H9 (cell line): ENCODE measurements at regions not wholly inside any gene's neighbourhood (a gene's known extent, or its start where the extent isn't known, plus 50 kb on each side); places are given as distances from the start of the nearest gene placed in this dataset.
A peak's percentile ranks its signal among the peaks of the same experiment; 100 is the strongest.

Experiments used
- DNase-seq: peaks from one replicate; pipeline ENCODE4 v3.0.0-alpha.2; 2017
- H2AFZ ChIP-seq: one replicate; pipeline ENCODE4 v1.6.1; 2013; ENCODE audit warnings: mild to moderate bottlenecking, low read length, control low read depth, moderate library complexity
- H2AK5ac ChIP-seq: 2 replicates; pipeline ENCODE4 v1.6.1; 2013; ENCODE audit warnings: low read length, control low read depth, mixed read lengths; ENCODE audit not compliant: insufficient read length
- H2BK120ac ChIP-seq: one replicate; pipeline ENCODE4 v1.6.1; 2013; ENCODE audit warnings: low read depth, mild to moderate bottlenecking, low read length, control low read depth, inconsistent platforms; ENCODE audit not compliant: poor library complexity, severe bottlenecking
- H2BK12ac ChIP-seq: 2 replicates; pipeline ENCODE4 v1.6.1; 2013; ENCODE audit warnings: low read length, control low read depth, mixed read lengths, low read depth; ENCODE audit not compliant: insufficient read length
- H2BK15ac ChIP-seq: 2 replicates; pipeline ENCODE4 v1.6.1; 2013; ENCODE audit warnings: low read depth, low read length, control low read depth
- H2BK20ac ChIP-seq: one replicate; pipeline ENCODE4 v1.6.1; 2013; ENCODE audit warnings: low read depth, mild to moderate bottlenecking, low read length, control low read depth, inconsistent platforms; ENCODE audit not compliant: poor library complexity, severe bottlenecking
- H2BK5ac ChIP-seq: 2 replicates; pipeline ENCODE4 v1.6.1; 2013; ENCODE audit warnings: low read length, control low read depth, mixed read lengths; ENCODE audit not compliant: insufficient read length
- H3K14ac ChIP-seq: 2 replicates; pipeline ENCODE4 v1.6.1; 2013; ENCODE audit warnings: low read length, control low read depth; ENCODE audit not compliant: insufficient read depth
- H3K18ac ChIP-seq: 2 replicates; pipeline ENCODE4 v1.6.1; 2013; ENCODE audit warnings: low read depth, mild to moderate bottlenecking, mixed read lengths, low read length, control low read depth; ENCODE audit not compliant: insufficient read length
- H3K23ac ChIP-seq: 2 replicates; pipeline ENCODE4 v1.6.1; 2013; ENCODE audit warnings: low read length, control low read depth, mixed read lengths, low read depth; ENCODE audit not compliant: insufficient read length
- H3K23me2 ChIP-seq: 2 replicates; pipeline ENCODE4 v1.6.1; 2013; ENCODE audit warnings: low read depth, mild to moderate bottlenecking, mixed read lengths, low read length, control low read depth; ENCODE audit not compliant: insufficient read length, poor library complexity, severe bottlenecking
- H3K27ac ChIP-seq: 2 replicates; pipeline ENCODE4 v1.5.1; 2013; ENCODE audit warnings: low read length, control low read depth, mixed read lengths, low read depth; ENCODE audit not compliant: insufficient read length
- H3K27me3 ChIP-seq: 2 replicates; pipeline ENCODE4 v1.6.1; 2013; ENCODE audit warnings: low read length, control low read depth, inconsistent platforms; ENCODE audit not compliant: insufficient read depth
- H3K4ac ChIP-seq: 2 replicates; pipeline ENCODE4 v1.6.1; 2013; ENCODE audit warnings: low read depth, mild to moderate bottlenecking, control low read depth, inconsistent platforms, low read length, moderate library complexity
- H3K4me1 ChIP-seq: 2 replicates; pipeline ENCODE4 v1.6.1; 2013; ENCODE audit warnings: low read length, control low read depth, inconsistent platforms; ENCODE audit not compliant: insufficient read depth
- H3K4me2 ChIP-seq: 2 replicates; pipeline ENCODE4 v1.6.1; 2013; ENCODE audit warnings: low read length, control low read depth, mixed read lengths; ENCODE audit not compliant: insufficient read length, insufficient read depth
- H3K56ac ChIP-seq: 2 replicates; pipeline ENCODE4 v1.6.1; 2013; ENCODE audit warnings: low read depth, mild to moderate bottlenecking, mixed read lengths, low read length, control low read depth; ENCODE audit not compliant: insufficient read length
- H3K79me1 ChIP-seq: 2 replicates; pipeline ENCODE4 v1.6.1; 2013; ENCODE audit warnings: low read depth, mild to moderate bottlenecking, moderate library complexity, low read length, control low read depth, inconsistent platforms; ENCODE audit not compliant: insufficient read depth, poor library complexity, severe bottlenecking
- H3K79me2 ChIP-seq: 2 replicates; pipeline ENCODE4 v1.6.1; 2013; ENCODE audit warnings: low read length, control low read depth, inconsistent platforms; ENCODE audit not compliant: insufficient read depth
- H3K9ac ChIP-seq: 2 replicates; pipeline ENCODE4 v1.6.1; 2013; ENCODE audit warnings: low read length, control low read depth, mixed read lengths; ENCODE audit not compliant: insufficient read length; ENCODE audit errors: extremely low read depth
- H3K9me3 ChIP-seq: one replicate; pipeline ENCODE4 v1.6.1; 2013; ENCODE audit warnings: low read depth, low read length, inconsistent platforms; ENCODE audit not compliant: control insufficient read depth
- H3T11ph ChIP-seq: one replicate; pipeline ENCODE4 v1.6.1; 2013; ENCODE audit warnings: mild to moderate bottlenecking, low read length, control low read depth, inconsistent platforms
- H4K20me1 ChIP-seq: one replicate; pipeline ENCODE4 v1.6.1; 2013; ENCODE audit not compliant: control insufficient read depth, insufficient read length, insufficient read depth
- H4K5ac ChIP-seq: 2 replicates; pipeline ENCODE4 v1.6.1; 2013; ENCODE audit warnings: low read depth, mild to moderate bottlenecking, mixed read lengths, low read length, control low read depth; ENCODE audit not compliant: insufficient read length
- H4K8ac ChIP-seq: replicated peaks from 2 replicates; pipeline ENCODE4 v1.6.1; 2013; ENCODE audit warnings: low read length, control low read depth, mixed read lengths, low read depth; ENCODE audit not compliant: insufficient read length
- H4K91ac ChIP-seq: 2 replicates; pipeline ENCODE4 v1.6.1; 2013; ENCODE audit warnings: low read depth, mild to moderate bottlenecking, moderate library complexity, mixed read lengths, low read length, control low read depth; ENCODE audit not compliant: insufficient read length
- H3K27ac Mint-ChIP-seq, 3 experiments: 2 replicates in 2 of 3; 3 replicates in 1 of 3; pipeline ENCODE4 v1.8.0; 2020 to 2021; ENCODE audit warnings: mixed read lengths in 3 of 3, mild to moderate bottlenecking in 1 of 3, moderate library complexity in 1 of 3
- H3K27me3 Mint-ChIP-seq: 2 replicates; pipeline ENCODE4 v1.8.0; 2021; ENCODE audit warnings: low read depth, mild to moderate bottlenecking, moderate library complexity, mixed read lengths
- H3K36me3 Mint-ChIP-seq, 3 experiments: 2 replicates in 2 of 3; 3 replicates in 1 of 3; pipeline ENCODE4 v1.8.0; 2020 to 2021; ENCODE audit warnings: low read depth in 3 of 3, mixed read lengths in 3 of 3; ENCODE audit not compliant: insufficient read depth in 1 of 3
- H3K4me1 Mint-ChIP-seq, 2 experiments: 2 replicates each; pipeline ENCODE4 v1.8.0; 2020; ENCODE audit warnings: mixed read lengths in 2 of 2
- H3K4me3 Mint-ChIP-seq, 2 experiments: 2 replicates in 1 of 2; 3 replicates in 1 of 2; pipeline ENCODE4 v1.8.0; 2020 to 2021; ENCODE audit warnings: mild to moderate bottlenecking in 2 of 2, mixed read lengths in 2 of 2, moderate library complexity in 1 of 2
- H3K9me3 Mint-ChIP-seq, 2 experiments: 2 replicates in 1 of 2; 3 replicates in 1 of 2; pipeline ENCODE4 v1.8.0; 2020; ENCODE audit warnings: mild to moderate bottlenecking in 2 of 2, mixed read lengths in 2 of 2, moderate library complexity in 1 of 2
- CTCF ChIP-seq: fragments of 200-600 bp; sonication (generic); conservative IDR thresholded peaks from 3 replicates; pipeline ENCODE4 v1.8.0; 2021; ENCODE audit warnings: antibody characterized with exemption, mild to moderate bottlenecking
- WGBS: extraction: QIAGEN DNeasy Blood & Tissue Kit; methylation state at CpG from one replicate; pipeline ENCODE4 v1.1.7; 2013; ENCODE audit warnings: missing lambda C conversion rate, low lambda C conversion rate, mixed read lengths; ENCODE audit not compliant: insufficient read length; ENCODE audit errors: extremely low coverage; 5-methylcytosine and 5-hydroxymethylcytosine counted together

GRCh38 chr10:6347391-6347951 is 144.7 kb downstream of the PFKFB3 start:
- Histone ChIP-seq H2BK20ac (no peak overlapping the region), H3K79me1 (no peaks in the 10 kb centered on the region), H3K23me2 (no peaks in the 10 kb centered on the region), H3T11ph (no peak overlapping the region), H3K79me2 (no peaks in the 10 kb centered on the region), H3K4me1 (no peaks in the 10 kb centered on the region), H3K18ac (no peak overlapping the region), H2AK5ac (no peak overlapping the region), H3K14ac (no peak overlapping the region), H4K5ac (no peak overlapping the region), H2BK5ac (no peak overlapping the region), H3K4me2 (no peak overlapping the region), H3K56ac (no peak overlapping the region), H3K4ac (no peak overlapping the region), H2BK15ac (no peak overlapping the region), H2BK120ac (no peak overlapping the region), H4K8ac (no peak overlapping the region), H2AFZ (no peak overlapping the region), H3K27ac (no peak overlapping the region), H4K20me1 (no peaks in the 10 kb centered on the region), H2BK12ac (no peak overlapping the region), H3K23ac (no peak overlapping the region), H3K27me3 (no peaks in the 10 kb centered on the region), H3K9me3 (no peaks in the 10 kb centered on the region), H3K9ac (no peak overlapping the region), H4K91ac (no peak overlapping the region)
- H3K27ac Mint-ChIP-seq, result peak overlapping the region in 1 of 3 experiments; percentile 57; a peak in 1 of 7 replicates
- peaks cover 2% of the 10 kb centered on the region; the same call in 1 of the 2 replicates for H3K27me3 Mint-ChIP-seq
- TF ChIP-seq CTCF, result no peak
- WGBS, result no CpG with 5 or more reads among the region's 13 CpGs
- peaks cover 0 to 3% of the 10 kb centered on the region in 2 experiments; a peak in 1 of 5 replicates for H3K9me3 Mint-ChIP-seq
- peaks cover 20 to 22% of the 10 kb centered on the region in 2 experiments for H3K4me1 Mint-ChIP-seq
- no peak overlapping the region for H3K4me3 Mint-ChIP-seq
- no peaks in the 10 kb centered on the region for H3K36me3 Mint-ChIP-seq
- DNase-seq, result no peak
